ENCODE measurements at regions not wholly inside any gene's neighbourhood (a gene's known extent, or its start where the extent isn't known, plus 50 kb on each side); places are given as distances from the start of the nearest gene placed in this dataset.

DNA sequence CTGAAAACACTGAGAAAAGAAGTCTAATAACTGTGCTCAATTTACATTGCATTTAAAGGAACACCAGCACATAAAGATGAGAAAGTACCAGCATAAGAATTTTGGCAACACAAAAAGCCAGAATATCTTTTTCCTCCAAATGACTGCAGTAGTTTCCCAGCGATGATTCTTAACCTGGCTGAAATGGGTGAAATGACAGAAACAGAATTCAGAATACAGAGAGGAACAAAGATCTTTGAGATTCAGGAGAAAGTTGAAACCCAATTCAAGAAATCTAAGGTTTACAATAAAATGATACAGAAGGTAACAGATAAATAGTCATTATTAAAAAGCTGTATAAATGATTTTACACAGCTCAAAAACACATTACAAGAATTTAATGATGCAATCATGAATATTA lies 197.0 kb upstream of the EYS start:
- DNase-seq = no peak

DNA sequence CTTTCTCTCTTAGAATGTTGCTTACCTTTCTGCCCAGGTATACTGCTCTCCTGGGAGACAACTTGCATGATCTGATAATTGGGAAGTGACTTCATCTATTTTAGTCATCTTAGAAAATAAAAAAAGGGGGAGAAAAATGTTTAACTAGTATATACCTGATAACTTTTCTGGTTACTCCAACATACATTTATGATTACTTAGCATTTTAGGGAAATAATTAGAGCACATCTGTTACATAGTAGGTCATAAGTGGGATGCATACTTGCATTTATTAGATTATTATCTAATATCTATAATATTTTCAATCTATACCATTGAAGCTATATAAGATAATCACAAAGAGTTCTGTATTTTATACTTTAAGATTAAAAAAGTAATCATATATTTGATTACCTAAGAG lies 193.9 kb upstream of the EYS start:
- DNase-seq = no peak

- no peak for DNase-seq
Observed at GRCh38 chr6:65896140-65896539, 189.1 kb upstream of the EYS start.

DNA sequence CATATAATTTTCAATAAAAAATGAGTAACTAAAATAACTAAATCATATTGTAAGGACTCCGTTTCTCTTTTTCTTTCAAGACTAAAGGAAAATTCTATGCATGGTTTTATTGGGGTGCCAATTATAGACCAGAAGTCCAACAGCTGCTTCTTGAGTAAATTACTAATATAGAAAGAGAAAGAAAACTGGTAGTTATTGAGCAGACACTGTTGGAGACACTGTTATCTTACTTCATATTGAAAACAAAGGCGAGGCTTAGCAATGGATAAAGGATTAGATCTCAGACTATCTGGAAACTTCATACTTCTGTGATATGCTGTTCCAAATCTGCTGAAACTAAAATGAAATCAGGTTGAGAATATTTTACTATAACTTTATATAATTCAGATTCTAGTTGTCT lies 169.6 kb upstream of the EYS start:
- DNase-seq = no peak

DNA sequence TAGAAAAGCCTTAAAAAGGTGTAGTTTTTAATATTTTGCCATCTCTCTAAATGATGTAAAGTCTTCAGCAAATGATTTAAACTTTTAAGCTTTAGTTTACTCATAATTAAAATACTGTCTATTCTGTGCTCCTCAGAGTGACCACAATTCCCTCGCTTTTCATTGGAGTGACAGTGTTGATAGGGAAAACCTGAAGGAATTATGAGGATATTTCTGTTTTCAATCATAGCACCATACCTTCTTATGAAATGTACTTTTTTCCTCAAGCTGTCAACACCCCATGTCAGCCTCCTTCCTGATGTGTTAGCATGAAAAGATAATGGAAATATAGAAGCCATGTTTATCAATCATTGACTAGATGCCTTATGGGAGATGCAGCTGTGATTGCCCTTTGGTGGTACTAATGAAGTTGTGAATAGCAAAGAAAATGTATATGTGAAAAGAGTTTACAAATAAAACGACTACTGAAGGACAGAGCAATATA lies 145.4 kb upstream of the EYS start:
- DNase-seq = no peak

DNA sequence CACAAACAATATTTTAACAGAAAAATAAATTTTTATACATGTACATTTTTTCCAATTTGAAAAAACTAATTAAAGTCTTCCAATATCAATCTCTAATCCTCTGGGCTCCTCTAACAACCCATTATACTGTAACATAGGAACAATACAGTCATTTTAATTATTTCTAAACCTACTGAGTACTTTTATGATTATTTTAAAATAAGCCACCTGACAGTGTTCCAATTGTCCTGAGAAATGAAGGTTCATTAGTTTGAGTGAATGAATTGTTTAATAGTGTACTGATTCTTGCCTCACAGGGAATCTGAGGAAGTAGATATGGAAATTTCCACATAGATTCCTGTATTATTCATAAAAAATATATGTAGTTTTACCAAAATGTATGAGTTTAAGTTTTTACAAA lies 123.1 kb upstream of the EYS start:
- no peak for DNase-seq

GRCh38 chr6:65819152-65819551 lies 112.1 kb upstream of the EYS start:
- no peak for DNase-seq

GRCh38 chr6:65818576-65818975 lies 111.5 kb upstream of the EYS start:
- no peak for DNase-seq

- DNase-seq = no peak
Observed at GRCh38 chr6:65816991-65817390, 110.0 kb upstream of the EYS start.

DNA sequence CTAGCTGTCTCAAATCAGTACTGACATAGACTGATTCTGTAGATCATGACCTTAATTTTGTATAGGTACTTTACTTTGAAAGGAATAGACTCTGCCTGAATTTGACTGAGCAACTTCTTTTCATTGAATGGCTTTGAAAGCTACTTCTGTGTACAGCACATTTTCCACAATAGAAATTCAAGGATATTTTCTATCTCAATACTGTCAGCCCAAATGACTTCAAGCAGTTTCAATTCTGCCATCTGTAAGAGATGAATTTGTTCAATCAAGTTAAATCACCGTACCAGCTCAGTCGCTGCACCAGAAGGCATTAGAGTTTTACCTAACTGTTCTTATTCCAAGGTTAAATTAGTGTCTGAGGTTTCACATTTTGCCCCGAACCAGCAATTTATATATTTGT lies 107.0 kb upstream of the EYS start:
- DNase-seq = no peak

- no peak for DNase-seq
Observed at GRCh38 chr6:65803186-65803585, 96.2 kb upstream of the EYS start.

- no peak for DNase-seq
Observed at GRCh38 chr6:65799389-65799788, 92.4 kb upstream of the EYS start.

GRCh38 chr6:65798280-65799014 lies 91.4 kb upstream of the EYS start:
- DNase-seq = no peak

DNA sequence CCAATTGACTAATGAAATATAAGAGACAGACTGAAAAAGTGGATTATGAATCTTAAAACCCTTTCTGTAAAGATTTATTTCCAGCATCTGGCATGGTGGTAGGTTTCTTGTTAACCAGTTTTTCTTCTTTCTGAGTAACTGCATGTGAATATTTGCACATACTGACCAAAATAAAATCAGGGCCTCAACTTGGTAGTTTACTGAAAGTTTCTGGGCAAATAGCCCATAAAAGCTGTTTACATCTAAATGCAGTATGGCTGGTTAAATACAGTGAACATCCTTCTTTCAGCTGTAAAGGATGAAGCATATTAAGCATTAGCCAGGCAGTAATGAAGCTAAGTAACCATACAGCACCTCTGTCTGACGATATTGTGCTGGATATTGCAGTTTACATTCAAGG lies 83.6 kb upstream of the EYS start:
- DNase-seq = no peak

GRCh38 chr6:65787787-65788186 lies 80.8 kb upstream of the EYS start:
- no peak for DNase-seq

GRCh38 chr6:65786815-65787214 lies 79.8 kb upstream of the EYS start:
- DNase-seq = no peak

GRCh38 chr6:65780691-65781090 lies 73.7 kb upstream of the EYS start:
- no peak for DNase-seq

DNA sequence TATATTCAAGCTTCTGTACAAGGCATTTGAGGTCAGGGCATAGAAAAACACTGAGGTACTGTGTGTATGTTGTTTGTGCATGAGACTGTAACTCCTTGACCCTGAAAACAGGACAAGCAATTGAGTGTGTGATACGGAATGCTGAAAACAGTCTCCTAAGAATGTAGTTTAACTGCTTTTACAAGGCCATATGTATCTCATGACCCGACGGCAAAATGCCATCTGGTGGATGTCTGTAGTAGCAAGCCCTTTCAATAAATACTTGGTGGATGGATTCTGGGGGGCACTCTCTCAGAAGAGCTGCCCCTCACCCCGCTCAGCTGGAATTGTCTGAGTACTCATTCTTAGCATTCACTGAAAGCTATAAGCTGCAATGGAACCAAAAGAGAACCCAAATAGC lies 69.3 kb upstream of the EYS start:
- no peak for DNase-seq

- DNase-seq = no peak
Observed at GRCh38 chr6:65771946-65772345, 64.9 kb upstream of the EYS start.

GRCh38 chr6:65761890-65762289 lies 54.9 kb upstream of the EYS start:
- no peak for DNase-seq

DNA sequence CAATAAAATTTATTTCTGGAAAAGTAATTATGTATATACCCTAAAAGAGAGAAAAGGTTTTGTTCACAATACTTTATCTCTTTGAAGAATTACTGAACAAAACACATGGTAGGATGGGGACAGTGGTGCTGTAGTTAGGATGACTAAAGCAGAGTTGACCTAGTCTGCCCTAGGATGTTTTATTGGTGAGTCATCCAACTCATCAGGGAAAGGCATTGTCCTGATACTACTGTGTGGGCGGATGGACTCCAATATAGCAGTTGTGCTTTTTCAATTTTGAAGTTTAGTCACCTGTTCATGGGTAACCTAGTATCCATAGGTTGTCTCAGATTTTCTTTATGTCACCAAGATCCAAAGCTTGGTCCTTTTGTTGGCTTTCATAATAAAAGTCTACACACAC lies 53.3 kb upstream of the EYS start:
- DNase-seq = no peak

All from CD4-positive, alpha-beta T cell treated with Interleukin-6 for 4 hours (primary cell).